Hematopoietic multipotent progenitor cell treated with erythropoietin and hydrocortisone succinate and interleukin-3 and kit ligand, for 6 days (in vitro differentiated cells): ENCODE measurements at regions not wholly inside any gene's neighbourhood (a gene's known extent, or its start where the extent isn't known, plus 50 kb on each side); places are given as distances from the start of the nearest gene placed in this dataset.

Experiments
- DNase-seq: peaks from one replicate; pipeline ENCODE4 v3.0.0-alpha.2; 2015

- no peak for DNase-seq
Measured at GRCh38 chr7:94324380-94325121, 70.1 kb upstream of the COL1A2 start.

DNA sequence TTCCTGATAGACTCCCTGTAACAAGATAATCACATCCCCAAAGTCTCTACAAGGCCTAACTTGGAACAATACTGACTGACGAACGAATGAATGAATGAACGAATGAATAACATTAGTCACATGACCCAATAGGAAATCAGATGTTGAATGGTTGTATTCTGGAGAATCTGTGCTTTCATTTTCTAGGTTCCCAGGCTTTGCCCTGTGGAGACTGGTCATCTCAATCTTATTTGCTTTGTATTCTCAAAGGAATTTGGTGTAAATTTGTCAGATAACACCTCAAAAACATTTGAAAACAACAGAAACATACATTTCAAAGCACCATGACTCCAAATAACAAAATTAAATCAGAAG is 69.6 kb upstream of the COL1A2 start:
- DNase-seq = no peak

DNA sequence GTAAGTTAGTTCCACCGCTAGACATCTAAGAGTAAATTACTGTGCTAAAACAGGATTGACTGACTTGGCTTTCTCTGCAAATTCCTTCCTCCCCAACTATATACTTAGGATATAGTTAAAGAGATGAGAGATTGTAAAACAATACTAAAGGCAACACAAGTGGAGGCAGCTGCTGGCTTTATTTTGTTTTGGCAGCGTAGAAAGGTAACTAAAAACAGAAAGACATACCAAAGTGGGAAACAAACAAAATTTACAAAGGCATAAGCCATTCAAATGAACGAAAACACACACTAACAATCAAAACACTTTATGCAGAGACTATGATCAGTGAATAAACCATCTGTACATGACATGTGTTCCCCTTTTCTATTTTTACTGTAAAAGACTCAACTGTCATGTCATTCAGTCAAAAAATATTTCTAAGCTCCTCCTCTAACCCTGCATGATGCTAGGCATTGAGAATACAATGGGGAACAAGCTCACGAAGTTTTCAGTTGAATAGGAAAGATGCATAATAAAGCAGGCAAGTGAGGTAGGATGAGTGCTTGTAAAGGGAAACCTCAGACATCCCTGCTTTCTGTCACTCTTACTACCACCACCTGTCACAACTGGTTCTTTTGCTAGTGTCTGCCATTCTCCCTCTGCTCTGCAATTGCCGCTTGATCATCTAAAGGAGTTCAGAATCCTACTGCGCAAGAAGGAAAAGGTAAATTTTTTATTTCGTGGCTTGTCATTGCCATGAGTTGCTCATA is 64.2 kb upstream of the COL1A2 start:
- DNase-seq = no peak

DNA sequence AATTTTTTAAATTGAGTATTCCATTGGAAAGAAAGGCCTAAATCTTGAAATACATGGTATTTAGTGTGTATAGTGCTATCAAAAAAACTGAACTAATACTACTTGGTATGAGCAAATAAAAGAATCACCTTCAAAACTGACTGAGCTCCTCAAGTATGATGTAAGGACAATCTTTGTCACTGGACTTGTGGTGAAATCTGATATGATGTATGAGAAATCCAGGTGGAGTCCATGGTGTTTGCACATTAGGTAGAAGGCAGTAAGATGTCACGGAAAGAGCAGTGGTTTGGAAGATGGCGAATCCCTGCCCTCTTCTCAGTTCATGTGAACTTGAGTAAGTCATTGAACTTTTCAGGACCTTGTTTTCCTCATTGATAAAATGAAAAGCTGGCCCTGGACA is 62.1 kb upstream of the COL1A2 start:
- no peak for DNase-seq

DNA sequence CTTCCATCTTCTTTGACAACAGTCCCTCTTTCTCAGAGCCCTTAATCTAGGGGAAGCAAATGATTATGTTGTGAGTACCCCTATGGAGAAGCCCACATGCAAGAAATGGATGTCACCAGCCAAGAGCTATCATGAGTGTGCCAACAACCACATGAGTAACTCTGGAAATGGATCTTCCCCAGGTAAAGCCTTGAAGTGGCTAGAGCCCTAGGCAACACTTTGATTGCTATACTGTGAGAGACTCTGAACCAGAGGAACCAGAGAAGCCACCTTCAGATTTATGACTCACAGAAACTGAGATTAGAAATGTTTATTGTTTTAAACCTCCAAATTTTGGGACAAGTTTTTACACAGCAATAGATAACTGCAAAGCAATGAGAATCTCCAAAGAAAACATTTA is 60.9 kb upstream of the COL1A2 start:
- DNase-seq = no peak

- no peak for DNase-seq
Measured at GRCh38 chr7:94335586-94335985, 59.1 kb upstream of the COL1A2 start.

DNA sequence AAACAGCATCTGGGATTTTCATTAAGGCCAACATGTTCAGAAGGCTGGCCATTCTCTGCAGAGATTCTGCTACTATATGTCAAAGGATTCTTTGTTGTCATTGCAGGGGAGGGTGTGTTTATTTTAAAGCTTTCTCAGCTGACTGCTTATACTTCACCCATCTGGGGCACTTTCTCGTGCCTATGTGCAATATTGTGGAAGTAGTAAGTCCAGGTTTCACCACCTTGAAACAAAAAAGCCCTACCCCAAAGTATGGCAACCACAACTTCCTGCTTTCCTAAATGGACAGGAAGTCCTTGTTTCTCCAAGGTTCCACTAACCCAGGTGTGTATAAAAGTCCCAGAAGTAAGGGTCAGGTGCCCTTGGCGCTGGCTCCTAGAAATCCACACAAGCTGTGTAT is 58.7 kb upstream of the COL1A2 start:
- DNase-seq = no peak

DNA sequence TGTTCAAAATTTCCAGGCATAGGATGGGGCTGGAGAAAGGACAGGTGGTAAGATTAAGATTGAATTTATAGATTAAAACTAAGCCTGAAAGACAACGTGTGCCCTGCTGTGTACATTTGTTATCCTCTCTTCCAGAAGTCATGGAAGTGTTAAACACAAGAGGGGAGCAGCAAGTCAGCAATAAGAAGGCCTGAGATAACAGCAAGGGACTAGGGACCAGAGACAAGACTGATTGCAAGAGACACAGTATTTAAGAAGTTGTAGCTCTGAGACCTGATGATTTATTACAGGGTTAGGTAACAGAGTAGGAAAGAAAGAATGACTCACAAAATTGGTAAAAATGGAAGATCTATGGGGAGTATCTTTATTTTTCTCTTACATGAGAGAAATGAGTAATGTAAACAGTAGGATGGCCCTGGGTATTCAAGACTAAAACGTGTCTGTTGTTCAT is 55.7 kb upstream of the COL1A2 start:
- DNase-seq = no peak

DNA sequence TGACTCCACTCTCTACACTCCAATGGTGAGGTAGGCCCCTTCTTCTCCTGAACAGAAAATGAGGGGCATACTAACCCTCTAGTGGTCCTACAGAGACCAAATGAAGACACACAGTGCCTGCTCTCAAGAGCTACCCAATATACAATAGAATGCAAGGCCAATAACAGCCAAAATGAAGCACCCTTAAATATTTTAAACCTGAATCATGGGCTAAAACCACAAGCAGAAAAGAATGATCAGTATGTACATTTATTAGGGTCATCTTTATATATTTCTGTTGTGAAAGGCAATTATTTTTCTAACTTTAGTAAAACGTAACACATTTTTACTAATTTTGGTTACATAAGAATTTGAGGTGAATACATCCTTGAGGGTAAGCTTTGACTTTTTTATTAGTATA is 49.9 kb upstream of the COL1A2 start:
- no peak for DNase-seq
